Loucy (cell line): ENCODE measurements at regions not wholly inside any gene's neighbourhood (a gene's known extent, or its start where the extent isn't known, plus 50 kb on each side); places are given as distances from the start of the nearest gene placed in this dataset.

ENCODE experiments used
- H2AFZ ChIP-seq: fragments of 200-600 bp; sonication (generic); 2 replicates; pipeline ENCODE4 v1.6.0; 2016; ENCODE audit warnings: antibody characterized with exemption, mild to moderate bottlenecking, low read length, moderate library complexity
- H3F3A ChIP-seq: fragments of 200-600 bp; 2 replicates; pipeline ENCODE4 v1.6.0; 2016; ENCODE audit warnings: antibody characterized with exemption, low read depth, mild to moderate bottlenecking
- H3K27me3 ChIP-seq: fragments of 200-600 bp; sonication (generic); 2 replicates; pipeline ENCODE4 v1.6.1; 2014; ENCODE audit warnings: low read length, mild to moderate bottlenecking; ENCODE audit not compliant: insufficient read depth, poor library complexity, severe bottlenecking
- H3K36me3 ChIP-seq: fragments of 200-600 bp; sonication (generic); 2 replicates; pipeline ENCODE4 v1.6.1; 2016; ENCODE audit warnings: low read length; ENCODE audit not compliant: insufficient read depth
- H3K4me1 ChIP-seq: fragments of 200-600 bp; sonication (generic); 2 replicates; pipeline ENCODE4 v1.5.1; 2014; ENCODE audit warnings: low read length, mild to moderate bottlenecking; ENCODE audit not compliant: insufficient read depth, poor library complexity, severe bottlenecking
- H3K4me2 ChIP-seq: fragments of 200-600 bp; sonication (generic); 2 replicates; pipeline ENCODE4 v1.6.0; 2014; ENCODE audit warnings: antibody characterized with exemption, low read length, low read depth, mild to moderate bottlenecking; ENCODE audit not compliant: poor library complexity, severe bottlenecking
- H3K4me3 ChIP-seq: fragments of 200-600 bp; sonication (generic); 2 replicates; pipeline ENCODE4 v1.5.1; 2014; ENCODE audit warnings: low read length, mild to moderate bottlenecking, mixed read lengths; ENCODE audit not compliant: poor library complexity, severe bottlenecking
- H3K79me2 ChIP-seq: fragments of 200-600 bp; sonication (generic); 2 replicates; pipeline ENCODE4 v1.6.1; 2014; ENCODE audit warnings: low read length; ENCODE audit not compliant: insufficient read depth
- H3K9ac ChIP-seq: fragments of 200-600 bp; sonication (generic); 2 replicates; pipeline ENCODE4 v1.6.0; 2014; ENCODE audit warnings: mild to moderate bottlenecking, low read depth, low read length, moderate library complexity; ENCODE audit not compliant: poor library complexity, severe bottlenecking
- H3K9me2 ChIP-seq: fragments of 200-600 bp; sonication (generic); replicated peaks from 2 replicates; pipeline ENCODE4 v1.6.1; 2016; ENCODE audit warnings: low read depth, low read length, mixed read lengths
- H3K9me3 ChIP-seq: fragments of 200-600 bp; sonication (generic); 2 replicates; pipeline ENCODE4 v1.6.1; 2014; ENCODE audit warnings: mild to moderate bottlenecking, antibody characterized with exemption, low read length, low read depth; ENCODE audit not compliant: insufficient read depth
- H4K20me1 ChIP-seq: fragments of 200-600 bp; sonication (generic); 2 replicates; pipeline ENCODE4 v1.6.0; 2014; ENCODE audit warnings: antibody characterized with exemption, low read length, mild to moderate bottlenecking; ENCODE audit not compliant: insufficient read depth, poor library complexity, severe bottlenecking
- CTCF ChIP-seq: fragments of 200-600 bp; sonication (generic); conservative IDR thresholded peaks from 2 replicates; pipeline ENCODE4 v1.5.1; 2014; ENCODE audit warnings: mild to moderate bottlenecking, antibody characterized with exemption, low read length
- EZH2phosphoT487 ChIP-seq: fragments of 200-600 bp; IDR thresholded peaks from 2 replicates; pipeline ENCODE4 v1.6.1; 2018; ENCODE audit warnings: antibody characterized with exemption, mild to moderate bottlenecking, moderate library complexity, borderline replicate concordance

- no peaks in the 10 kb centered on the region for H3K4me1 ChIP-seq
- H3K79me2 ChIP-seq = no peaks in the 10 kb centered on the region
- H3K36me3 ChIP-seq = no peaks in the 10 kb centered on the region
- H3K4me2 ChIP-seq = no peak overlapping the region
- H3K4me3 ChIP-seq = no peak overlapping the region
- no peaks in the 10 kb centered on the region for H3K27me3 ChIP-seq
- no peaks in the 10 kb centered on the region for H3K9me3 ChIP-seq
- H3F3A ChIP-seq = no peaks in the 10 kb centered on the region
- H3K9ac ChIP-seq = no peak overlapping the region
- H3K9me2 ChIP-seq = no peaks in the 10 kb centered on the region
- TF ChIP-seq EZH2phosphoT487 = no peak
- H2AFZ ChIP-seq = no peak overlapping the region
- H4K20me1 ChIP-seq = no peaks in the 10 kb centered on the region
Observed at GRCh38 chr16:54719624-54720023, 211.0 kb upstream of the IRX5 start.

- H3F3A ChIP-seq = no peaks in the 10 kb centered on the region
- no peaks in the 10 kb centered on the region for H4K20me1 ChIP-seq
- H3K79me2 ChIP-seq = no peaks in the 10 kb centered on the region
- H3K9me3 ChIP-seq = no peaks in the 10 kb centered on the region
- no peak overlapping the region for H3K4me2 ChIP-seq
- no peaks in the 10 kb centered on the region for H3K27me3 ChIP-seq
- H2AFZ ChIP-seq = no peak overlapping the region
- H3K36me3 ChIP-seq = no peaks in the 10 kb centered on the region
- no peak overlapping the region for H3K4me3 ChIP-seq
- no peak overlapping the region for H3K9ac ChIP-seq
- H3K4me1 ChIP-seq = no peaks in the 10 kb centered on the region
- TF ChIP-seq EZH2phosphoT487 (no peak), CTCF (no peak)
- no peaks in the 10 kb centered on the region for H3K9me2 ChIP-seq
Observed at GRCh38 chr16:54718376-54718775, 212.3 kb upstream of the IRX5 start.

DNA sequence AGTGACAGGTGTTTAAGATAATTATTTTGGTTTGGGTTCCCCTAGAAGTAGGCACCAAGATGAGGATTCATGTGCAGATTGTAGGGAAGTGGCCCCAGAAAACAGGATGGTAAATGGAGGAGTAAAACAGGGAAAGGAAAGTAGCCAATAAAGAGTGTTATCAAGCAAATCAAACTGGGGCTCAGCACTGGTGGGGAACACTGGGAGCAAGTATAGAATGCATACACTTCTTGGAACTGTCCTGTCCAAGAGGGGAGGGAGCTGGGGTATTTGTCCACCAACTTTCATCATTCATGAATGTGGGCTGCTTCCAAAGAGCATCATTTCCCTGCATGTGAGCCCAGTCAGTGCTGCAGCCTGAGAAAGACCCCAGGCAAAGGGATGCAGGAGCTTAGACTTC is 215.7 kb upstream of the IRX5 start:
- no peaks in the 10 kb centered on the region for H3K9me3 ChIP-seq
- H3K36me3 ChIP-seq = no peaks in the 10 kb centered on the region
- no peaks in the 10 kb centered on the region for H3K9me2 ChIP-seq
- TF ChIP-seq EZH2phosphoT487 (no peak), CTCF (no peak)
- H3F3A ChIP-seq = no peaks in the 10 kb centered on the region
- H3K4me3 ChIP-seq = no peak overlapping the region
- H3K79me2 ChIP-seq = no peaks in the 10 kb centered on the region
- no peak overlapping the region for H3K9ac ChIP-seq
- H3K27me3 ChIP-seq = no peaks in the 10 kb centered on the region
- H3K4me1 ChIP-seq = no peaks in the 10 kb centered on the region
- no peaks in the 10 kb centered on the region for H4K20me1 ChIP-seq
- H2AFZ ChIP-seq = no peak overlapping the region
- no peak overlapping the region for H3K4me2 ChIP-seq

- Histone ChIP-seq H3K79me2 (no peaks in the 10 kb centered on the region), H3K9me3 (no peaks in the 10 kb centered on the region), H3K4me1 (no peaks in the 10 kb centered on the region), H3K4me3 (no peak overlapping the region), H3K4me2 (no peak overlapping the region), H3K9ac (no peak overlapping the region), H3K36me3 (no peaks in the 10 kb centered on the region), H4K20me1 (no peaks in the 10 kb centered on the region), H2AFZ (no peak overlapping the region), H3K27me3 (no peaks in the 10 kb centered on the region), H3K9me2 (no peaks in the 10 kb centered on the region), H3F3A (no peaks in the 10 kb centered on the region)
- no peak for TF ChIP-seq EZH2phosphoT487
- no peak for TF ChIP-seq CTCF
Observed at GRCh38 chr16:54712866-54713265, 217.8 kb upstream of the IRX5 start.
